Esophagus muscularis mucosa (tissue), 4 donors: ENCODE measurements at regions not wholly inside any gene's neighbourhood (a gene's known extent, or its start where the extent isn't known, plus 50 kb on each side); places are given as distances from the start of the nearest gene placed in this dataset.

ENCODE experiments used
- DNase-seq: peaks from one replicate; pipeline ENCODE4 v3.0.0-alpha.2; 2017; ENCODE audit errors: extremely low spot score
- H3K27ac ChIP-seq, 4 donors: fragments of 200-600 bp; sonication (generic); replicated peaks in 1 of 4; 1 replicate in 3 of 4; 2 replicates in 1 of 4; pipeline ENCODE4 v1.5.1; 2016 to 2019; ENCODE audit warnings: mild to moderate bottlenecking in 1 of 4
- H3K27me3 ChIP-seq, 4 donors: fragments of 200-600 bp; sonication (generic); one replicate each; pipeline versions ENCODE4 v1.5.1 to v1.6.0; 2016 to 2019
- H3K36me3 ChIP-seq, 4 donors: fragments of 200-600 bp; sonication (generic); one replicate each; pipeline ENCODE4 v1.5.1; 2016 to 2019
- H3K4me1 ChIP-seq, 4 donors: fragments of 200-600 bp; sonication (generic); one replicate each; pipeline ENCODE4 v1.5.1; 2016 to 2019
- H3K4me3 ChIP-seq, 4 donors: fragments of 200-600 bp; sonication (generic); 1 replicate in 2 of 4; 2 replicates in 2 of 4; pipeline ENCODE4 v1.5.1; 2016 to 2019; ENCODE audit warnings: mild to moderate bottlenecking in 4 of 4, moderate library complexity in 1 of 4
- H3K9me3 ChIP-seq, 4 donors: fragments of 200-600 bp; sonication (generic); 1 replicate in 3 of 4; 2 replicates in 1 of 4; pipeline ENCODE4 v1.5.1; 2016 to 2019
- CTCF ChIP-seq, 3 experiments: fragments of 200-600 bp in 2 of 3; fragments of 450-650 bp in 1 of 3; sonication (generic) in 2 of 3; IDR thresholded peaks; one replicate each; pipeline ENCODE4 v1.5.1; 2017 to 2019; ENCODE audit warnings: antibody characterized with exemption in 3 of 3, mild to moderate bottlenecking in 2 of 3, moderate library complexity in 1 of 3
- EP300 ChIP-seq: sonication (generic); formaldehyde crosslinking; IDR thresholded peaks from one replicate; pipeline ENCODE4 v1.6.1; 2017; ENCODE audit warnings: antibody characterized with exemption
- POLR2A ChIP-seq: fragments of 450-650 bp; IDR thresholded peaks from one replicate; pipeline ENCODE4 v1.6.1; 2017; ENCODE audit warnings: antibody characterized with exemption, moderate library complexity, mild to moderate bottlenecking, low read depth
- POLR2AphosphoS5 ChIP-seq, 2 donors: sonication (generic); formaldehyde crosslinking; IDR thresholded peaks; one replicate each; pipeline ENCODE4 v1.6.1; 2017; ENCODE audit warnings: antibody characterized with exemption in 2 of 2
- WGBS: methylation state at CpG from one replicate; pipeline ENCODE4 v1.1.5; 2018; 5-methylcytosine and 5-hydroxymethylcytosine counted together
- intact Hi-C: fragments of 100-400 bp; cut with DNase I; formaldehyde crosslinking; loops from one replicate; pipeline ENCODE4 v1.15.1; 2023

DNA sequence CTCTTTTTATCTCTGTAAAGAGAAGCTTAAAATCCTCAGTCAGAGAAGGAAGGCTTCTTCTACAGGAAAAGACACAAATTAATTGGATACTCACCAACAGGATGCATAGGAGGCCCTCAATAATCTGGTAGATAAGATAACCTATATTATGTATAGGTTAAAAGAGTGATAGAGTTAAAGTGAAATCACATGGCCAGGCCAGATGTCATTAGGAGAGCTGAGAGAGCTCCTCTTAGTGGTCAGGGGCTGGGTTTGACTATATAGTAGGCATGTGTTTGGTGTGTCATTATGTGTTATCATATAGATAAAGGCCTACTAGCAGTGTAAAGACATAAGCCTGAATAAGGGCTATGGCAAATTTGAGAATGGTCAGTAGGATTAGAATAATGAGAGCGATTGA, 479.3 kb downstream of the EPHA3 start:
- Histone ChIP-seq H3K4me1 (no peaks in the 10 kb centered on the region), H3K36me3 (no peaks in the 10 kb centered on the region), H3K9me3 (no peaks in the 10 kb centered on the region), H3K4me3 (no peak overlapping the region), H3K27ac (no peak overlapping the region), H3K27me3 (no peaks in the 10 kb centered on the region)
- 89% methylated on average over 1 of the region's 1 CpG for WGBS
- intact Hi-C loops = no loop called here
- TF ChIP-seq POLR2A (no peak), EP300 (no peak), POLR2AphosphoS5 (IDR thresholded peaks at IDR 0.05) (no peak), CTCF (IDR thresholded peaks at IDR 0.05) (no peak)
- DNase-seq = no peak

DNA sequence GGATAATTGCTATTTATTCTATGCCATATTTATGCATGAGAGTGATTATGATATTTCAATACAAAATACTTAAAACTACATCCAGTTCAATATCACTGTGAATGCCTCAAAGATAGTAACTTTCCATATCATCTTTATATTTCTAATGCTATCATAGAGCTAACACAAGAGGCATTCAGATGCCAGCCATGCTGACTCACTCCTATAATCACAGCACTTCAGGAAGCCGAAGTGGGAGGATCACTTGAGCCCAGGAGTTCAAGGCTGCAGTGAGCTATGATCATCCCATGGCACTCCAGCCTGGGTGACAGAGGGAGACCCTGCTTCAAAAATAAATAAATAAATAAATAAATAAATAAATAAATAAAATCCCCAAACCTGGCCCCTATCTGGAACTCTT, 498.7 kb downstream of the EPHA3 start:
- DNase-seq = no peak
- no peak for TF ChIP-seq POLR2A
- TF ChIP-seq POLR2AphosphoS5 (IDR thresholded peaks at IDR 0.05) = no peak
- TF ChIP-seq CTCF (IDR thresholded peaks at IDR 0.05) = no peak
- no peak for TF ChIP-seq EP300
- Histone ChIP-seq H3K27me3 (no peaks in the 10 kb centered on the region), H3K9me3 (no peaks in the 10 kb centered on the region), H3K4me3 (no peak overlapping the region), H3K27ac (no peak overlapping the region), H3K36me3 (no peaks in the 10 kb centered on the region), H3K4me1 (no peaks in the 10 kb centered on the region)
- intact Hi-C loops = no loop called here
- 92% methylated on average over 1 of the region's 1 CpG for WGBS

DNA sequence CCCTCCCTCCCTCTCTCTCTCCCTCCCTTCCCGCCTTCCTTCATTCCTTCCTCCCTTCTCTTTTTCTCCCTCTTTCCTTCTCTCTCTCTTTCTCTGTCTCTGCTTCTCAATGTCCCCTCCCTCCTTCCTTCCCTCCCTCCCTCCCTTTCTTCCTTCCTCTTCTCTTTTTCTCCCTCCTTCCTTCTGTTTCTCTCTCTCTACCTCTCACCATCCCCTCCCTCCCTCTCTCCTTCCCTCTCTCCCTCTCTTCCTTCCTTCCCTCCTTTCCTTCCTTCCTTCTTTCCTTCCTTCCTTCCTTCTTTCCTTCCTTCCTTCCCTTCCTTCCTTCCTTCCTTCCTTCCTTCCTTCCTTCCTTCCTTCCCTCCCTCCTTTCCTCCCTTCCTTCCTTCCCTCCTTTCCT, 504.6 kb downstream of the EPHA3 start:
- TF ChIP-seq POLR2A = no peak
- DNase-seq = no peak
- H3K4me3 ChIP-seq = no peak overlapping the region
- no peaks in the 10 kb centered on the region for H3K9me3 ChIP-seq
- WGBS = 94% methylated on average over 1 of the region's 1 CpG
- no peaks in the 10 kb centered on the region for H3K27me3 ChIP-seq
- H3K4me1 ChIP-seq = no peaks in the 10 kb centered on the region
- no peaks in the 10 kb centered on the region for H3K36me3 ChIP-seq
- intact Hi-C loops = no loop called here
- H3K27ac ChIP-seq = no peak overlapping the region

- Histone ChIP-seq H3K9me3 (no peaks in the 10 kb centered on the region), H3K4me1 (no peaks in the 10 kb centered on the region), H3K4me3 (no peak overlapping the region), H3K27ac (no peak overlapping the region), H3K36me3 (no peaks in the 10 kb centered on the region), H3K27me3 (no peaks in the 10 kb centered on the region)
- intact Hi-C loops = no loop called here
- TF ChIP-seq POLR2AphosphoS5 (IDR thresholded peaks at IDR 0.05) (no peak), CTCF (IDR thresholded peaks at IDR 0.05) (no peak), EP300 (no peak), POLR2A (no peak)
- WGBS = 67% methylated on average over 1 of the region's 1 CpG
- DNase-seq = no peak
These were observed 505.8 kb downstream of the EPHA3 start for GRCh38 chr3:89613241-89613640.

DNA sequence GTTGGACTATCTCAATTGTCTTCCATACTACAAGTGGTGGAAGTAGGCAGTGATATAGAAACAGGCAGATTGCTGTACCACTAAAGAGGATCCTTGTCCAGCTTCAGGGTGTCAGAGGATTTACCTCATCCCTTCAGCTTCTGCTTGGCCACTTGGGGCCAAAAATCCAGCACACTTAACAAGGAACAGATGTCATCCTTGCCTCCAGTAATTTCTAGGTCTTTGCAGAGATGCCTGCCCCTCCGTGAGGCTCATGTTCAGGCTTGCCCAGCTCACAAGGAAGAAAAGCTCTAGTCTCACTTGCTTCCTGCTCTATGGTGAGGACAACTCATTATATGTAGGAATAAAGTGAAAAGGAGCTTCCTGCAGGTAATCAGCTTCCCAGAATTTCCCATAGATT, 510.3 kb downstream of the EPHA3 start:
- intact Hi-C loops = no loop called here
- Histone ChIP-seq H3K9me3 (no peaks in the 10 kb centered on the region), H3K4me3 (no peak overlapping the region), H3K27me3 (no peaks in the 10 kb centered on the region), H3K27ac (no peak overlapping the region), H3K4me1 (no peaks in the 10 kb centered on the region), H3K36me3 (no peaks in the 10 kb centered on the region)
- DNase-seq = no peak
- TF ChIP-seq POLR2A (no peak), POLR2AphosphoS5 (IDR thresholded peaks at IDR 0.05) (no peak), EP300 (no peak), CTCF (IDR thresholded peaks at IDR 0.05) (no peak)
- WGBS = 77% methylated on average over 1 of the region's 1 CpG
